Uterus (tissue), 2 donors: ENCODE measurements at regions not wholly inside any gene's neighbourhood (a gene's known extent, or its start where the extent isn't known, plus 50 kb on each side); places are given as distances from the start of the nearest gene placed in this dataset.
"Not testable (repeated sequence)": the region's sequence is repeated elsewhere in the genome, so short reads cannot be mapped to it uniquely, and the experiment has no call there.

Experiments
- POLR2A ChIP-seq, 2 donors: fragments of 450-650 bp; IDR thresholded peaks; one replicate each; pipeline ENCODE4 v1.6.1; 2016; ENCODE audit warnings: antibody characterized with exemption in 2 of 2, mild to moderate bottlenecking in 1 of 2, moderate library complexity in 1 of 2
- TF ChIP-seq, protein P1 (sequence below), 4 experiments: fragments of 200-600 bp in 2 of 4; fragments of 450-650 bp in 2 of 4; sonication (generic) in 2 of 4; IDR thresholded peaks; one replicate each; pipeline ENCODE4 v1.5.1; 2016 to 2019; ENCODE audit warnings: antibody characterized with exemption in 4 of 4, mild to moderate bottlenecking in 2 of 4, moderate library complexity in 1 of 4

GRCh38 chr1:120497145-120497544 lies 82.3 kb downstream of the NBPF8 start:
- TF ChIP-seq, protein P1, sequence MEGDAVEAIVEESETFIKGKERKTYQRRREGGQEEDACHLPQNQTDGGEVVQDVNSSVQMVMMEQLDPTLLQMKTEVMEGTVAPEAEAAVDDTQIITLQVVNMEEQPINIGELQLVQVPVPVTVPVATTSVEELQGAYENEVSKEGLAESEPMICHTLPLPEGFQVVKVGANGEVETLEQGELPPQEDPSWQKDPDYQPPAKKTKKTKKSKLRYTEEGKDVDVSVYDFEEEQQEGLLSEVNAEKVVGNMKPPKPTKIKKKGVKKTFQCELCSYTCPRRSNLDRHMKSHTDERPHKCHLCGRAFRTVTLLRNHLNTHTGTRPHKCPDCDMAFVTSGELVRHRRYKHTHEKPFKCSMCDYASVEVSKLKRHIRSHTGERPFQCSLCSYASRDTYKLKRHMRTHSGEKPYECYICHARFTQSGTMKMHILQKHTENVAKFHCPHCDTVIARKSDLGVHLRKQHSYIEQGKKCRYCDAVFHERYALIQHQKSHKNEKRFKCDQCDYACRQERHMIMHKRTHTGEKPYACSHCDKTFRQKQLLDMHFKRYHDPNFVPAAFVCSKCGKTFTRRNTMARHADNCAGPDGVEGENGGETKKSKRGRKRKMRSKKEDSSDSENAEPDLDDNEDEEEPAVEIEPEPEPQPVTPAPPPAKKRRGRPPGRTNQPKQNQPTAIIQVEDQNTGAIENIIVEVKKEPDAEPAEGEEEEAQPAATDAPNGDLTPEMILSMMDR (IDR thresholded peaks at IDR 0.05) = not testable (repeated sequence)
- TF ChIP-seq POLR2A (IDR thresholded peaks at IDR 0.05) = not testable (repeated sequence)
